GM19099 (cell line): ENCODE measurements at regions not wholly inside any gene's neighbourhood (a gene's known extent, or its start where the extent isn't known, plus 50 kb on each side); places are given as distances from the start of the nearest gene placed in this dataset.

Experiments
- POLR2A ChIP-seq: IDR thresholded peaks from 3 replicates; pipeline ENCODE4 v1.6.1; 2011; ENCODE audit warnings: low read depth; ENCODE audit not compliant: insufficient read length; ENCODE audit errors: extremely low read depth

DNA sequence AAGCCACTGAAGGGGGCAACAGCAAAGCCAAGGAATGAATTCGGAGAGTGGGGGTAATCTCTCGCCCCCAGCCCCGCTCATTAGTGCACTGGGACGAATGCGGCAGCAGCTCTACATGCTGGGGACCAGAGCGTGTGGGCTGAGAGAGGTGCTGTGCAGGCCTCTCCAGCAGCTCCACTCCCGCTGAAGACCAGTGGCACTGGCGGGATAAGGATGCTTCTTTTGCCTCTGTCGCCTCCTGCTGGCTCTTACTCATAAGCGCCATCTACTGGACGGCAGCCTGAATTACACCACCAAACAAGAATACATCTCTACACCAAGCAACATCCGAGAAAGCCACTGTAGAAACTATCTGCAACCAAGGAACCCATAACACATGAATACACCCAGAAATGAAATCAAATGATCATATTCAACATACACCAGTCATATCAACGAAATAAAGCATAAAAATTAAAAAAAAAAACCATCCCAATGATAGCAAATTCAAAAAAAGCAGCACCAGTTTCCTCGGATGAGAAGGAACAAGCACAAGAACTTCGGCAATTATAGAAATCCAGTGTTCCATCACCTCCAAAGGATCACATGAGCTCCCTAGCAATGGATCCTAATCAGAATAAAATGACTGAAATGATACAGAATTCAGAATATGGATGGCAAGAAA, 79.0 kb upstream of the TMEM168 start:
- TF ChIP-seq POLR2A: no peak

DNA sequence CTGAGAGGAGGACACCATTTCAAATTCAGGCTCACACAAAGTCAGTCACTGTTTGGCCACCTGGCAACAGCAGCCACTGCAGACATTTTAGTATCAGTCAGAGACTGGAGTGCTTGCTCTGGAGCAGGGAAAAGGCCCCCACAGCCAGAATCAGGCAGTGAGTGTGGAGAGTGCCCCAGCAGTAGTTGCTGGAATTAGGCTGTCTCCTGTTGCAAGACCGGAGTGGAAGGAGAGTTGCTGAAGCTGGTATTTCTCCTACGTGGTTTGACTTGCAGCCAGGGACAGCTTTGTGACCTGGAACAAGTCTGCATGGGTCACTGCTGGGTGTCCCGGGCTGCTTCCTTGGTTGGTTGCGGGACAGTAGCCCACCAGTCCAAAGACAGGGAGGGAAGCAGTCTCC, 78.4 kb upstream of the TMEM168 start:
- TF ChIP-seq POLR2A: no peak

DNA sequence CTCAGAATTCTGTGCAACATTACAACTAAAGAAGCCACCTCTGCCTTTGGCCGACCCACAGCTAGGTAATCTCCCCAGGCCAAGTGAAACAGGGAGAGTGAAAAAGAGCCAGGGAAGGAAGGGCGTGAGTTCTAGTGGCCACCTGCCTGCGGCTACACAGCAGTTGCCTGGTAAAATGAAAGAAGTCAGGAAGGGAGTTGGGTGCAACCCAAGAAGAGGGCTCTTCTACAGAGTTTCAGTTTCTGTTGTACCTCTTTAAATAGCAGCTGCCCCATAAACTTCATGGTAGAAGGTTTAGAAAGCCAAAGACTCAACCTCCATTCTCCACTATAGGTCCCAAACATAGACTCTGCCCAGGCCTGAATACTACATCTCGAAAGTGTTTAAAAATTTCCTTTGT, 76.2 kb upstream of the TMEM168 start:
- no peak for TF ChIP-seq POLR2A

GRCh38 chr7:112864380-112864779, 74.2 kb upstream of the TMEM168 start:
- no peak for TF ChIP-seq POLR2A

DNA sequence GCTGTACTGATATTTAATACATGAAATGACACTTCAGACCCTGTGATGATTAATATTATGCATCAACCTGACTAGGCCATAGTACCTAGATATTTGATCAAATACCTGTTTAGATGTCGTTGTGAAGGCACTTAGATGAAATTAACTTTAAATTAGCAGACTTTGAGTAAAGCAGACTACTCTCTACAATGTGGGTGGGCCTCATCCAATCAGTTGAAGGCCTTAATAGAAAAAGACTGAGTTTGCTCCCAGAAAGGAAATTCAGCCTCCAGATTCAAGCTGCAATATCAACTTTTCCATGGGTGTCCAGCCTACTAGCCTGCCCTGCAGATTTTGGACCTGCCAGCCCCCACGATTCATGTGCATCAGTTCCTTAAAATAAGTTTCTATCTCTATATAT, 68.6 kb upstream of the TMEM168 start:
- TF ChIP-seq POLR2A: no peak

DNA sequence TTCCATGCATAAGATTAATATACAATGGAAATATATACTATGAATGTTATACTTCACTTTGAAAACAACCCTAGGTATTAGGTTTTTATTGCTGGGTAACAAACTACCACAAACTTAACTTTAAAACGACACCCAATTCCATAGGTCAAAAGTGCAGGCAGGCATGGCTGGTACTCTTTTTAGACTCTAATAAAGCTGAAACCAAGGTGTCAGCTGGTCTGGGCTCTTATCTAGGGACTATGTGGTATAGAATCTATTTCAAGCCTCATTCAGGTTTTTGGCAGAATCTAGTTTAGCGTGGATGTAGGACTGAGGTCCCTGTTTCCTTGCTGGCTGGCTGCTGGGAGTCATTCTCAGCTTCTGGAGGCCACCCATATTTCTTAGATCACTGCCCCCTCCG, 65.0 kb upstream of the TMEM168 start:
- TF ChIP-seq POLR2A: no peak

DNA sequence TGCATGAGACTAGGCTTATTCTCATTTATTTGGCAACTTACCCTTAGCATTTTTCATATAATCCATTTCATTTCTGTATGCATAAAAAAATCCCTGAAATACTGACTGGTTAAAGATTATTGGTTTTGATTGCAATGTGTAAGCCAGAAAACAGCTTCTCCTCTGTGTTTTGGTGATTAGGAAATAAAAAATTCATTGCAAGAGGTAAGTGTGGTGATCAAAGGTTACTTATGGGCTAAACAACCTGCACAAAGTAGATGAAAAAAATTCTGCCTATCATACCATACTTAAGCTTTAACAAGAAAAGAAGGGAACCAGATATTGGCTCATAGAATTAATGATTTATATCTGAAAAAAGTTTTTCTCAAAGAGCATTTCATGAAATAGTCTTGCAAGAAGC, 64.0 kb upstream of the TMEM168 start:
- TF ChIP-seq POLR2A: no peak

DNA sequence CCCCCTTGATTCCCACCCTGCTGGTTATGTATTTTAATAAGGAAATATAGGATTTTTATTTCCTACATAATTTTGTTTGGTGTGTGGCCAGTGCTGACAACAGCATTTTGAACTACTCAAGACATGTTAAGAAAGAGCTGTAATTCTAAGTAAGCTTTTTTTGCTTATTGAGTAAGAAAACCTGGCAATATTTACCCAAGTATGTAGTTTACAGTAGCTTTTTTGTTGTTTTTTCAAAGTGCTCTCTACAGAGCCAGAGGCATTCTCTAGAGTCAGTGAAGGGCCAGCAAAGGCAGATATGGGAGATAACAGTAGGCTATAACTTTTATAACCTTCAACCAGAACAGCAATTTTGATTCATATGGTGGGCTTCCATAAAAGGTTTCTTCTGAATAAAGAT, 63.2 kb upstream of the TMEM168 start:
- TF ChIP-seq POLR2A: no peak

DNA sequence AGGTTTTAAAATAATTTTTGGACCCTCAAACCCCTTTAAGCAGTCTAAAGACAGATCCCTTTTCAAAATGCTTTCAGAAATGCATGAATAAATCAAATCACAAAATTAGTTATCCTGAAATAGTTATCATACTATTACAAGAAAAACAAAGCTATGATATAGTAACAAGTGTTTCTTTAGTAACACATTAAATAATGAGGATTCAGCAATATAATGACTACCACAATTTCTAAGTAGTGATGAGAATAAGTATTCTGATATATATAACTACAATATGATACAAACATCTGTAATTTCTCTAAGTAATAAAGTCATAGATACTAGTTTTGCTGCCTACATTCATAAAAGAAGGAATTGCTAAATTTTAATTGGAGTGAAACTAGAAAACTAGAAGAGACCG, 53.0 kb upstream of the TMEM168 start:
- no peak for TF ChIP-seq POLR2A
